ENCODE measurements at regions not wholly inside any gene's neighbourhood (a gene's known extent, or its start where the extent isn't known, plus 50 kb on each side); places are given as distances from the start of the nearest gene placed in this dataset.

- no peak for DNase-seq
These were observed 97.6 kb downstream of the FAT3 start for GRCh38 chr11:92322225-92322624.

GRCh38 chr11:92324890-92325289 lies 100.3 kb downstream of the FAT3 start:
- no peak for DNase-seq

- DNase-seq, result no peak
These were observed 100.8 kb downstream of the FAT3 start for GRCh38 chr11:92325416-92325815.

- DNase-seq, result no peak
These were observed 104.5 kb downstream of the FAT3 start for GRCh38 chr11:92329137-92329536.

- DNase-seq, result no peak
These were observed 105.0 kb downstream of the FAT3 start for GRCh38 chr11:92329646-92330045.

- DNase-seq, result no peak
These were observed 105.5 kb downstream of the FAT3 start for GRCh38 chr11:92330114-92330513.

GRCh38 chr11:92332986-92333385 lies 108.4 kb downstream of the FAT3 start:
- no peak for DNase-seq

- DNase-seq, result no peak
These were observed 116.2 kb downstream of the FAT3 start for GRCh38 chr11:92340839-92341238.

GRCh38 chr11:92342034-92342720 lies 117.6 kb downstream of the FAT3 start:
- no peak for DNase-seq

GRCh38 chr11:92342886-92343285 lies 118.3 kb downstream of the FAT3 start:
- DNase-seq, result no peak

- DNase-seq, result no peak
These were observed 121.6 kb downstream of the FAT3 start for GRCh38 chr11:92346220-92346619.

GRCh38 chr11:92347454-92347853 lies 122.8 kb downstream of the FAT3 start:
- DNase-seq, result no peak

- DNase-seq, result no peak
These were observed 125.0 kb downstream of the FAT3 start for GRCh38 chr11:92349486-92350156.

- DNase-seq, result no peak
These were observed 132.7 kb downstream of the FAT3 start for GRCh38 chr11:92357344-92357743.

- DNase-seq, result no peak
These were observed 133.2 kb downstream of the FAT3 start for GRCh38 chr11:92357841-92358240.

GRCh38 chr11:92361551-92361950 lies 136.9 kb downstream of the FAT3 start:
- no peak for DNase-seq

- DNase-seq, result no peak
These were observed 138.4 kb downstream of the FAT3 start for GRCh38 chr11:92362989-92363388.

- no peak for DNase-seq
These were observed 139.6 kb downstream of the FAT3 start for GRCh38 chr11:92364177-92364576.

GRCh38 chr11:92376146-92376599 lies 151.6 kb downstream of the FAT3 start:
- no peak for DNase-seq

- DNase-seq, result no peak
These were observed 152.1 kb downstream of the FAT3 start for GRCh38 chr11:92376680-92377079.

GRCh38 chr11:92380882-92381281 lies 156.3 kb downstream of the FAT3 start:
- no peak for DNase-seq

- DNase-seq, result no peak
These were observed 157.7 kb downstream of the FAT3 start for GRCh38 chr11:92382311-92382710.

- DNase-seq, result no peak
These were observed 158.8 kb downstream of the FAT3 start for GRCh38 chr11:92383430-92383829.

GRCh38 chr11:92384358-92384757 lies 159.7 kb downstream of the FAT3 start:
- DNase-seq, result no peak
